HG03139 (cell line): ENCODE measurements at regions not wholly inside any gene's neighbourhood (a gene's known extent, or its start where the extent isn't known, plus 50 kb on each side); places are given as distances from the start of the nearest gene placed in this dataset.

Experiments used
- ATAC-seq: cut with Tn5 transposase; IDR thresholded peaks from one replicate; pipeline ENCODE4 v1.9.1; 2021; ENCODE audit not compliant: unreplicated experiment

DNA sequence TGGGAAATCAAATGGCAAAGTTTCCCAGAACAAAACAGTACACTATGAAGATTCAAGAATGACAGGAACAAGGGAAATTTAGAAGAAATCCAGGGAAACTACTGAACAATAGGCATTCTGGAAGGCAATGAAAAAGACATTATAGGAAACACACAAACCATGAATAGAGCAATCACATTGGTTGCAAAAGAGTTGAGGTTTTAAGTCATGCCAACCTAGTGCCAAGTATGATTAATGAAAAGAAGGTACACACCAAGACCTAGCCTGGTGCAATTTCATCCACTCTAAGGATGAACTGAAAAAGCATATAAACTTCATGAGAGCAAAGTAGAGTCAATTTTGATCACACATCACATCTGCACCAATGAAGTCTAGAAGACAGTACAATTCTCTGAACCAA lies 326.9 kb downstream of the PDHA2 start:
- ATAC-seq, result no peak

DNA sequence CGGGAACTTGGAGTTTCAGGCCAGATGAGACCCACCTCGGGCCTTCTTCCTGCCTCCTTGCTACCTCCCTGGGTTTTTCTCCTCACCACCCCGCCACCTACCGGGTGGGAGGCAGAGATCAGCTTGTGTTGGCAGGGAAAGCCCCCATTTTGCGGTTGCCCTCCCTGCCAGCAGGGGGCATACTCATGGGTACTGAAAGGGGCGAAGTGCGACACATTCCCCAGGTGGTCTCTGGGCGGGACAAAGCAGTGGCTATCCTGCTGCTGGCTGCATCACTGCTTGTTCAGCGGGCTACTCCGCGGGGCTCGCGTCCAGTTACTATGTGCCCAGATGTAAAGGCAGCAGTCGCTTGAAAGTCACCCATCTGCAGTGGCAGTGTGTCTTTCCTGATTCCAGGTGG lies 330.3 kb downstream of the PDHA2 start:
- ATAC-seq, result no peak

DNA sequence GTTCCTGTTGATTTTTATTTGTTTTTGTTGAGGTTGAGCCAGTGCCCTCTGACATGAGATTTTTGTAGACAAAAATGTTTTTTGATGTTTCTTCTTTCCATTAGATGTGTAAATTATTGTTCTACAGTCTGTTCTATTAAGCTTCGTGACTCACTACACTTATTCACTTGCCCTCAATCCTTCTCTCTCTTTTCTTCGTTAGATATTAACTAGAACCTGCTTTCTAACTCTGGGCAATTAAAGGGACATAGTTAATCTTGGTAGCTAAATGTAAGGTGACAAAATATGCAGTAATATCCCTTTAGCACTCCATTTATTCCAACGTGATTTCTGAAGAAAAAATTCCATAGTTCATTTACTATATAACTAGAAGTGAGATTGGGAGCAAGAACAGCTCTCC lies 333.9 kb downstream of the PDHA2 start:
- ATAC-seq, result no peak

DNA sequence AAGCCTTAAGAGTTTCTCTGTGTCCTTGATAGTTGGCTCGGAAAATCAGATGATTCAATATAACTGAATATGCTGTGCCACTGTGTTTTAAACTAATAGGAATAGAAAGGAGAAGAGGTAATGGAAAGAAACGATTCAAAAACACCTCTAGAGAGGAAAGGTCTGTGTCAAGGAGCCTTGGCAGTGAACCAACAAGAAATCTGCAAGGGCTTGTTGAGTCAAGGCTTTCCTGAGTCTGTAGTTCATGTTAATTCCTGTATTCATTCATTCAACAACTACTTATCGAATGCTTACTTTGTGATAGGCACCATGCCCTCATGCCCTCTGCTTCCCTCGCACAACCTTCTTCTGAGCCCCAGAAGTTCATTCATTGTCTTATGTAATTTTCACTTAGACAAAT lies 336.0 kb downstream of the PDHA2 start:
- no peak for ATAC-seq

DNA sequence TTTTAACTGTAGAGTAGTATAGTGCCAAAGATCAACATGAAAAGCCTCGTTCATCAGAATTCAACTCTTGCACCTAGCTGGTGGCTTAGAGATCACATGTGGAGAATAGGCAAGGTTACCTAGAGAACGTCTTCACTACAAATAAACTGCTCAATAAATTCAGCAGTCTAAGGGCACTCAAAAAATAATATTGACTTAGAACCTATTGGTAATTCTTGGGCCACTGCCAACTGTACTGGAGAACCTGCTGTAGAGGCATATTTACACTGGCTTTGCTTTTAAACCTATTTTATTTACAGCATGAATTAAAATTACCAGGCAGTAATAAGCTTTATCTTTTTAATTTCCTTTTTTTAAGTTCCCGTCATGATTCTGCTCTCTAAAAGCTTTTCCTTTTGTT lies 343.7 kb downstream of the PDHA2 start:
- no peak for ATAC-seq

DNA sequence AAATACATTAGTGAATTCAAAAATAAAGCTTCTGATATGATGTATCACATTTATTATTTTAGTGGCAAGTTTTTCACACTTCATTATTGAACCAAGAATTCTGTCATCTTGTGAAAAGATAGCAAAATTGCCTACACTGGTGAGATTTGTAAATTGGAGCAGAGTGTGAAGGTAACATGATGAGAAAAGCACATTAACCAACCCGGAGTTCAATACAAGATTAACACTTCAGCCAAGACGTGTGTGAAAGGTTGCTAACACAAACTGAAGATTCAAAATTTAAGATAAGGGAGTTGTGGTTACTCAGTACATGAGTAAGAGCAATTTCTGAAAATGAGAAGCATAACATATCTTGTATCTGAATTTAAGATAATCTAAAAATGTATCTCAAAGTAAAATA lies 346.7 kb downstream of the PDHA2 start:
- ATAC-seq, result no peak

DNA sequence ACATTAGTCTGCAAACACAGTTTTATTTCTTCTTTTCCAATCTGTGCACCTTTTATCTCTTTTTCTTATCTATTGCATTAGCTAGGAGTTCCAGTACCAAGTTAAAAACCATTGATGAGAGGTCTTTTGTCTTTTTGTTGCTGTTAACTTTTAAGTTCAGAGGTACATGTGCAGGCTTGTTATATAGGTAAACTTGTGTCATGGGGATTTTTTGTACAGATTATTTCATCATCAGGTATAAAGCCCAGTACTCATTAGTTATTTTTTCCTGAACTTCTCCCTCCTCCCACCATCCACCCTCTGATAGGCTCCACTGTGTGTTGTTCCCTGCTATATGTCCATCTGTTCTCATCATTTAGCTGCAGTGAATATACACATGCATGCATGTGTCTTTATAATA lies 349.9 kb downstream of the PDHA2 start:
- no peak for ATAC-seq

DNA sequence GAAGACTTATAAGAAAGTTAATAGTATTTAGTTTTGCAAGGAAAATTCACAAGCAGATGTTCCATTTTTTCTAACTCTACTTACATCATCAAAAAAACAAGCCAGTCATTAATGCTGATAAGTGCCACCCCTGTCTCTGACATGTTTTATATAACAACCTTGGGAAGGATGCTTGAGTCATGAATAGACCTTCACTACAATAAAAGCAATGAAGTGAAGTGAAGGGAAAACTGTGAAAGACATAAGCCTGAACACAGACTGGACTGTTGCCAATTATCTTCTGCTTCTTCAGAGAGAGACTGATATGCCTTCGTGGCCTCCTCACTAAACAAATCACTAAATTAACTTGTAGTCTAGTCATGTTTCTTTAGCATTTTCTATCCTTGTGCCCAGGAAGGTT lies 353.2 kb downstream of the PDHA2 start:
- ATAC-seq, result no peak

DNA sequence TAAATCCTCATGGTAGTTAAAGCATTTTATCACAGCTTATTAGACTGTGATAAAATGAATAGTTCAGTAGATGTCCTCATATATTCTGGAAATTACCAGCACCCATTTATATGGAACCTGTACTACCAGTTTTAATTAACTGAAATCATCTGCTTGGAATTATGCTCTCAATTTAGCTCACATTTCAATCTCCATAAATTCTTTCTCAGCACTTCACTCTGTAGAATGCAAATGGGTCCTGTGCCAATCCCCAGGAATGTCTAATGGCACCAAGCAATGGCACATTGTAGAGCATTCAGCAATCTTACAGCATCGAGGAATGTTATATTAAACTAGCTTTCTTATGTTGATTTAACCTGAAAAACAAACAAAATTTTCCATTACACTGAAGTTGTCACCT lies 355.1 kb downstream of the PDHA2 start:
- no peak for ATAC-seq

DNA sequence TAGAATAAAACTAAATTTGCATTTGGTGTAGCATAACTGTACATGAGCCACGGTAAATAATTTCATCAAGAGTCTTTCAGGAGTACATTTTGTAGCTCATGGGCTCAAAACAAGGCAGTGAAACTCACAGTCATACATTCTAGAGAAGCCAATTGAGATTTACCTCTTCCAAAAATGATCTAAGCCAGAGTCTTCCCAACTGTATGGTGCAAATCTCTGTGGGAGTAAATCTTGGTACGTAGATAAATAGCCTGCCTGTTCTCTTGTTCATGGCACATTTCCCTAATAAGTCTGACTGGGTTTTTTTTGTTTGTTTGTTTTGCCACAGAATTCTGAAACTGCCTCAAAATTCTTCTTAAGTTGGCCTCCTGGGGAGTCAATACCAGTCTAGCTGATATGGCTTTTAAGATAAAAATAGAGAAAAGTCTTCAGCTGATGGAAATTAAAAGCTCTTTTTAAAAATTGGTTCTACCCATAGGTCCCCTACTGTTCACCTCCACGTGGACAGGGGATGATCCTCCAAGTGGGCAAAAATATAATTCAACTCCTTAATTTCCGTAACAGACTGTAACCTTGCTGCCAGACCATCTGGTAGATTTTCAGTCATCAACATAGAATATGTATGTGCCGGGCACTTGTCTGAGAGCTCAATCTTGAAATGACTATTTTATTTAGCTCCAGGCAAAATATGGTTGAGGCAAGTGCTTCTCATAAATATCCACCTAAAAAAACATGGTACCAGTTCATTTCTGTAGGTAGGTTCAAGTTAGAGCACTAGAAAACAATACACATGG lies 365.4 kb downstream of the PDHA2 start:
- ATAC-seq, result no peak

DNA sequence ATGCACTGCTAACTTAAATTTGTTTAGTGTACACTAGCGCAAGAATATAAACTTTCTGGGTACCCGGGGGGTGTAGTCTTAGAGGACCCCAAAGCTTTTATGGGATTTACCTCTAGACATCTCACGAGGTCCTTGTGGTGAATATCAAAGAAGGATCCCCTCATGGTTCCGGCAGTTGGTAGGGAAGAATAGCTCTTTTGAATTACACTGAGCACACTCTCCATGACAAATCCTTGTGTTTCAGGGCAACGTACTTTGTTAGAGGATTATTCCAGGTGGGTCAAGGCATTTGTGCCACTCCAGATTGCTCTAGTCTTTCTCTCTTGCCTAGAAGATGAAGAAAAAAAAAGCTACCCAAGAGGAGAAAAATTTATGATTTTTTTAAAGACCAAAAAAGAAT lies 387.6 kb downstream of the PDHA2 start:
- no peak for ATAC-seq

DNA sequence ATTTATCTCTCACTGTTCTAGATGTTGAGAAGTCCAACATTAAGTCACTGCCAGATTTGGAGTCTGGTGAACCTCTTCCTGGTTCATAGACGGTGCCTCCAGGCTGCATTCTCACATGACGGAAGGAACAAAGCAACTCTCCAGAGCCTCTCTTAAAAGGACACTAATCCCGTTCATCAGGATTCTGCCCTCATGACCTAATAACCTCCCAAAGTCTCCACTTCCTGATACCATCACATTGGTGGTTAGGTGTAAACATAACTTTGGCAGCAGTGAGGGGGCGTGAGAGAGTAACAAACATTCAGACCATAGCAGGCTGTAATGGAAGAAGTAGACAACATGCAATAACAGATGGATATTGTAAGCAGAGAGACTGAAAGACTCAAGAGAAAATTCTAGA lies 388.6 kb downstream of the PDHA2 start:
- no peak for ATAC-seq

DNA sequence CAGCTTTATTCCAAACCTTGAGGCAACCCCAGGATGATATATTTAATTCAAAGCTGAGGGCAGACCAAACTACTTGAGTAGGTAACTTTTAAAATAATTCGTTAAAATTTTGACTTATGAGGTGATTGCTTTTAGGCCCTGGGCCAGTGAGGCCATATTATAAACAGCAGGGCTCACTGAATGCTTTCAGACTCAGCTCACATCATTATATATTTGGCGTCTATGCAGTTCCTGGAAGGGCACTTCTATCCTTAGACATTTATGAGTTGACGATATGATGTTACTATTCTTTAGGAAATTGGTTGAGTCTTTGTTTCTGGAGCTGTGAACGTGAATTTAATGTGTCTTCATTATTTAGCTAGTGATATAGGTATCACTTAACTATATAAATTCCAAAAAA lies 400.1 kb downstream of the PDHA2 start:
- no peak for ATAC-seq

DNA sequence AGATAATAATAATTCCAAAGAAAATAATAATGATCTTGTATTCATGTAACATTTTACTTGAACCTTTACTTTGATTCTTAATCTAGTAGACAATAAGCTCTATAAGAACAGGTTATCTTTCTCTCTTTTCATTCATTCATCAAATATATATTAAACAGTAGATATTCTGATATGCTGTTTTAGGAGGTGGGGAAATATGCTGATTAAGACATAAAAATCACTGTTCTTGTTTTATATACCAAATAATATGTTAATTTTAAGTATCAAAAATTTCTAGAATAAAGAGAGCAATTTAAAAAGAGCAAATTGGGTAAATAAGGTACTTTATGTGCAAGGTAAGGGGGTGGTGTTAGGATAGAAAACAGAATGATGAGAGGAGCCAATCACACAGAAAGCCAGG lies 401.9 kb downstream of the PDHA2 start:
- no peak for ATAC-seq

DNA sequence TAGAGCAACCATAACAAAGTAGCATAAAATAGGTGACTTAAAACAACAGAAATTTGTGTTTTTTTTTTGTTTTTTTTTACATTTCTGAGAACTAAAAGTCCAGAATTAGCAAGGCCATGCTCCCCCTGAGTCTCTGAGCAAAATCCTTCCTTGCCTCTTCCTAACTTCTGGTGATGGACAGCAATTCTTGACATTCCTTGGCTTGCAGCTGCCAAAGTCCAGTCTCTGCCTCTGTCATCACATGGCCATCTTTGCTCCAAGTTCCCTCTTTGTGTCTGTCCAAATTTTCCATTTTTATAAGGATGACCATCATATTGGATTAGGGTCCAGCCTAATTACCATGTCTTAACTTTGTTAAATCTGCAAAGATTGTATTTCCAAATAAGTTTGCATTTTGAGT lies 407.2 kb downstream of the PDHA2 start:
- no peak for ATAC-seq

DNA sequence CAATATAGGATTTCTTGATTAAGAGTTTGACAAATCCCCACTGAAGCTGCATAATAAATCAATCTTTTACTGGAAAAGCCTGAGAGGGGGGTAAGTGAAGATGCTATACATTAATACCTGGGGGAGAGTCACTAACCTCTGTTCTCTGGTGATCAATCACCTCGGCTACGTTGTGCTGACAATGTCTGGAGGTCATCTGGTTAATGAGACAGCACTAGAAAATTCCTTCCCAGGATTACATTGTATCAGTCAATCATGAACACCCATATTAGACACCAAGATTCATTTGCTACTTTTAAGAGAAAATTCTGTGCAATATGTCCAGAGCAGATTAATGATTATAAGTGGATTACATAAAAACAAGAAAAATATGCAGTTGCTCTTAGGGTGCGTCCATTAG lies 408.3 kb downstream of the PDHA2 start:
- no peak for ATAC-seq

DNA sequence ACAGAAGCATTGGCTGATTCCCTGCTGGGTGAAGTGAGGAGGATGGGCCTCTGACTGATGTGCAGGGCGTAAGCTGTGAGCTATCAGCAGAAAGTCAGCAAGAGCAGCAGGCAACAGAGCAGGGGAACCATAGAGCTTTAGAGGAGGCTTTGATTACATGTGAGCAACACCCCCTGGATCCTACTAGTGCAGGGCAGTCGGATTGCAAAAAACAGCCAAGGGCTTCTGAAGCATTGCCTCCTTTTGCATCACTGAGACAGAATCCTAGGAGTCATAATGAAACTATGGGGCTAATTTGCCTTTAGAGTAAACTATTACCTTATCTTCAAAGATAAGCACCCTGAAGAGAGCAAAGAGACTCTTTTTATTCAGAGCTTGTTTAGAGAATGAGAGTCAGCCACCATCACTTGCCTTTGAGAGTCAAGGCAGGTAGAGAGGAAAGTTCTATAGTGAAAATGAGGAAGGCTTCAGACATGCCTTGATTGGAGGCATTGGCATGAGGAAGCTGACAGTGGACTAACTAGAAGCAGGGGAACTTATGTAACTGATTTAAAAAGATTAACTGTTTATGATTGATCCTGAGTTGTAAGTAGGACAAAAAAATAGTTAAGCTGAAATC lies 420.3 kb downstream of the PDHA2 start:
- no peak for ATAC-seq

DNA sequence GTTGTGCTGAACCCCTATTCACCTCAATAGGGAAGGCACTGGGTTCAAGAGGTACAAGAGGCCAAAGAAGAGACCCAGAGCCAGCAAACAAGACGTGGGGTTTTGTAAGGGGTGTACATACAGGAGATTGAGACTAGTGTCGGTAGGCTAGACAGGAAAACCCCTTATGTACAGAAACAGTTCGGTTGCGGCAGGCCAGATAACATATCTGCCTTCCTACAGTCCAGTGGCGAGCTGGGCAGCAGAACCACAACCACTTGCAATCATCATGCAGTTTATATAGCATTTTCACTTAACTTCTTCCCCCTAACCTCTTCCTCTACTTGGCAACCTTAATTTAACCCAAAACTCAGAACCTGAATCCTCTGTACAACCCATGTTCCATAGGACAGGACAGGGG lies 422.2 kb downstream of the PDHA2 start:
- no peak for ATAC-seq

DNA sequence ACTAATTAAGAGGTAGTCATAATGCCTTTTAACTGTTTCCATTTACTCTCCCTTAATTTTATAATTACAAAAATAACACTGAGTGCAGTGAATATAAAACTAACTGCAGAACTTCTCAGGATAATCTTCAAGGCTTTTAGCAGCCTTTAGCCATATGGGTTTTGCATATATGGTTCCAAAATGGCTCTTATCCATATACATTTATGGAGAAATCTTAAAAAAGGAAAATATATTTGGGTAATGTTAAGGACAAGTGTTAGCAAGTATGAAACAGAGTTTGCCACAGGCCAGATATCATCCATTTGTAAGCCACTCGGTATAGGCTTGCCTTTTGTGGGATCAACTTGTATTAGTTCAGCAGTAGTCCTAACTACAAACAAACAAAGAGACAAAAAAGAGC lies 423.4 kb downstream of the PDHA2 start:
- no peak for ATAC-seq

DNA sequence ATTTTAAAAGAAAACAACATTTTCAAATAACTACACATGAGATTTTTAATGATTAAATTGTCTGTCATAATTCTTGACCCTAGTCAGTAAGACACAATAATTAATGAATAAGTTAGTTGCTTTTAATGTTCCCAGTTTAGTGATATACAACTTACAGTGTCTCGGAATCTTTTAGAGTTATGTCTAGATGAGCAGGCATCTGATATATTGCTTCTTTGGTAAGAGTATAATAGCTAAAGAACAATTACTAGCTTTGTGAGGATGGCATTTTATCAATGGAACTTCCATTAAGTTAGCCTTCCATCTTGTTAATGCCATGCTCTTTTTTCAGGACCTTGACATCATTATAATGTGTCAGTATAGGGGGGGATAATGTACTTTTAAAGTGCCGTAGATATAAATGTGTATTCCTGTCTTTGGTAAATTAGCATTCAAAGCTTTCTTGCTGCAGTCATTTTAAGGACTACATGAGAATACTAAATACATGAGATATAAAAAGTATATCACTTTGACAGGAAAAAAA lies 425.1 kb downstream of the PDHA2 start:
- ATAC-seq, result no peak

DNA sequence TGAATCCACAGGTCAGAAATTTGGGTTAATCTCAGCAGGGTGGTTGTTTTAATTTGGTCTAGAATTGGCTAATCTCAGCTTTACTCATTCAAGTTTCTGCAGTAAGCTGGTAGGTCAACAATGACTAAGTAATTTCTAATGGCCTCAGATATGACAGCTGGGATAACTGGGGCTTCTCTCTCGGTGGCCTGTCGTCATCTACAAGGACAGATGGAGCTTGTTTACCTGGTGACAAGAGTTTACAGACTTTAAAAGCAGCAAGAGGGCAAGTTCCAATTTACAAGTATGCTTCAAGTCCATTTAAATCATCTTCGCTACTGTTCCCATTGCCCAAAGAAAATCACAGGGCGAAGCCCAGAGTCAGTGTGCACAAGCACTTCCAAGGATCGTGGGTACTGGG lies 453.9 kb downstream of the PDHA2 start:
- ATAC-seq, result no peak

DNA sequence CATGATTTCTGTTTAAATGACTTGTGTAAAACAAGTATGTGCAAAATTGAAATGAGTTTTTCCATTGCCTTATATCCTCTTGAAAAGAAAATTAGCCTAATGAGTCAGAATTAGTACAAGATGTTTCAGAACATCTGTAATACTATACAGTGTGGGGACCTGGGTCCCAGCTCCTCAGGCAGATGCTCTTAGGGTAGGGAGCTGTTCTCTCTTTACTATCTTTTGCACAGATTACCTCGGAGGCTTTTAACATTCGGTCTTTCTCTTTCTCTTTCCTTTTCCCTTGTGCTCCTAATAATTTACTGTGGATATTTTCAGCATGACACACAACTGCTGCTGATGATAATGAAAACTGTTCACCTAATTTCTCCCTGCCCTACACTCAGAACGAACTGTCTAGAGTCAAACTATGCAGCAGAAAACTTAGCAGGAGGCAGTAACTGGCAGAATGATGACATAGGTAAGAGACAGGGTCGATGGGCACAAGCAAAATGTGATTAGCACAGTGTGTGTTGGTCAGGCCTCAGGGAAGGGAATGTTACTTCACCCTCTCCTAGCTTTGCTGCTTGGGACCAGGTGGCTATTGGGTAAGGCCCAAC lies 455.3 kb downstream of the PDHA2 start:
- ATAC-seq, result no peak
